H1 (cell line): ENCODE measurements at regions not wholly inside any gene's neighbourhood (a gene's known extent, or its start where the extent isn't known, plus 50 kb on each side); places are given as distances from the start of the nearest gene placed in this dataset.

ENCODE experiments used
- CTCF ChIA-PET: fragments of 300-600 bp; sonication (Branson Sonifier 250); formaldehyde crosslinking; loops from one replicate; lab custom pipeline; 2021; ENCODE audit not compliant: partially characterized antibody; lab: Charles Lee
- POLR2A ChIA-PET: fragments of 300-600 bp; sonication (Branson Sonifier 250); formaldehyde crosslinking; loops from one replicate; lab custom pipeline; 2021; ENCODE audit warnings: inconsistent platforms; ENCODE audit not compliant: partially characterized antibody; lab: Charles Lee
- DNase-seq, 2 experiments: peaks; one replicate each; pipeline versions ENCODE4 v3.0.0 to v3.0.0-alpha.2; 2010 to 2022; ENCODE audit warnings: low spot score in 2 of 2, low read depth in 1 of 2, mixed read lengths in 1 of 2
- FAIRE-seq: peaks from 2 replicates; lab custom pipeline; 2011; peaks lifted over from hg19 to GRCh38; lab: Jason Lieb, UNC
- H2AFZ ChIP-seq: 2 replicates; pipeline ENCODE4 v1.8.1; 2012; ENCODE audit warnings: low read length, inconsistent platforms
- H2AK5ac ChIP-seq: 2 replicates; pipeline ENCODE4 v1.6.1; 2013; ENCODE audit warnings: low read depth, low read length
- H2BK120ac ChIP-seq: replicated peaks from 2 replicates; pipeline ENCODE3; 2013; ENCODE audit warnings: low read depth, low read length, inconsistent platforms
- H2BK12ac ChIP-seq: 2 replicates; pipeline ENCODE4 v1.6.1; 2013; ENCODE audit warnings: low read depth, low read length
- H2BK15ac ChIP-seq: 2 replicates; pipeline ENCODE4 v1.6.1; 2013; ENCODE audit warnings: low read length
- H2BK20ac ChIP-seq: 2 replicates; pipeline ENCODE4 v1.6.1; 2013; ENCODE audit warnings: low read length
- H2BK5ac ChIP-seq: 2 replicates; pipeline ENCODE4 v1.6.1; 2013; ENCODE audit warnings: low read depth, low read length
- H3K14ac ChIP-seq: 2 replicates; pipeline ENCODE4 v1.6.1; 2013; ENCODE audit warnings: inconsistent platforms; ENCODE audit not compliant: insufficient read length
- H3K18ac ChIP-seq: 2 replicates; pipeline ENCODE4 v1.6.1; 2013; ENCODE audit warnings: low read length; ENCODE audit errors: extremely low read depth
- H3K23ac ChIP-seq: 2 replicates; pipeline ENCODE4 v1.6.1; 2013; ENCODE audit warnings: inconsistent platforms; ENCODE audit not compliant: insufficient read length
- H3K23me2 ChIP-seq: 2 replicates; pipeline ENCODE4 v1.6.1; 2013; ENCODE audit warnings: low read depth, low read length
- H3K27ac ChIP-seq: 2 replicates; pipeline ENCODE4 v1.6.1; 2011; ENCODE audit warnings: low read depth, low read length, inconsistent platforms
- H3K27me3 ChIP-seq, 4 experiments: replicated peaks in 1 of 4; 1 replicate in 1 of 4; 2 replicates in 3 of 4; pipeline versions ENCODE4 v1.6.1 to v1.8.1; 2011 to 2013; ENCODE audit warnings: low read length in 3 of 4, mild to moderate bottlenecking in 3 of 4, inconsistent platforms in 2 of 4, mixed read lengths in 2 of 4, moderate library complexity in 1 of 4; ENCODE audit not compliant: control insufficient read depth in 3 of 4, insufficient read depth in 3 of 4; ENCODE audit errors: extremely low read depth in 1 of 4
- H3K36me3 ChIP-seq, 4 experiments: 2 replicates each; pipeline versions ENCODE4 v1.6.1 to v1.8.1; 2011 to 2013; ENCODE audit warnings: mild to moderate bottlenecking in 4 of 4, low read length in 3 of 4, moderate library complexity in 2 of 4, control low read depth in 1 of 4, inconsistent platforms in 1 of 4; ENCODE audit not compliant: insufficient read depth in 4 of 4, control insufficient read depth in 2 of 4
- H3K4ac ChIP-seq: replicated peaks from 2 replicates; pipeline ENCODE3; 2013; ENCODE audit warnings: low read length, low read depth, mixed read lengths, inconsistent platforms; ENCODE audit not compliant: insufficient read length
- H3K4me1 ChIP-seq, 4 experiments: replicated peaks in 1 of 4; 1 replicate in 1 of 4; 2 replicates in 3 of 4; pipeline versions ENCODE4 v1.6.1 to v1.8.1; 2011 to 2013; ENCODE audit warnings: low read length in 3 of 4, inconsistent platforms in 2 of 4, mixed read lengths in 1 of 4; ENCODE audit not compliant: insufficient read depth in 4 of 4, control insufficient read depth in 3 of 4
- H3K4me2 ChIP-seq, 2 experiments: 2 replicates each; pipeline versions ENCODE4 v1.6.1 to v1.8.1; 2011 to 2013; ENCODE audit warnings: low read depth in 2 of 2, low read length in 2 of 2, control low read depth in 1 of 2, inconsistent platforms in 1 of 2, mild to moderate bottlenecking in 1 of 2; ENCODE audit not compliant: insufficient read depth in 1 of 2
- H3K4me3 ChIP-seq, 4 experiments: fragments of 200-600, 300-600 bp in 1 of 4; sonication (generic), shearing (Covaris generic), sonication (Bioruptor Twin) in 1 of 4; 2 replicates each; pipeline versions ENCODE4 v1.5.1 to v1.8.1; 2011 to 2016; ENCODE audit warnings: low read length in 4 of 4, low read depth in 3 of 4, control low read depth in 2 of 4, inconsistent platforms in 2 of 4, mild to moderate bottlenecking in 2 of 4, mixed read lengths in 1 of 4, moderate library complexity in 1 of 4; ENCODE audit not compliant: insufficient read depth in 2 of 4; ENCODE audit errors: extremely low read depth in 1 of 4
- H3K56ac ChIP-seq: replicated peaks from 2 replicates; pipeline ENCODE3; 2013; ENCODE audit warnings: low read depth, mild to moderate bottlenecking, mixed read lengths, low read length, inconsistent platforms; ENCODE audit not compliant: insufficient read length
- H3K79me1 ChIP-seq: 2 replicates; pipeline ENCODE4 v1.6.1; 2013; ENCODE audit warnings: low read depth, low read length, control low read depth
- H3K79me2 ChIP-seq, 2 experiments: 2 replicates each; pipeline versions ENCODE4 v1.6.1 to v1.8.1; 2012 to 2013; ENCODE audit warnings: low read length in 2 of 2, mild to moderate bottlenecking in 2 of 2, inconsistent platforms in 1 of 2; ENCODE audit not compliant: insufficient read depth in 2 of 2, control insufficient read depth in 1 of 2
- H3K9ac ChIP-seq, 4 experiments: replicated peaks in 1 of 4; 1 replicate in 1 of 4; 2 replicates in 3 of 4; pipeline versions ENCODE4 v1.6.1 to v1.8.1; 2011 to 2013; ENCODE audit warnings: low read depth in 3 of 4, low read length in 3 of 4, control low read depth in 2 of 4, mild to moderate bottlenecking in 2 of 4, moderate library complexity in 2 of 4, inconsistent platforms in 1 of 4; ENCODE audit errors: extremely low read depth in 1 of 4
- H3K9me3 ChIP-seq, 2 experiments: 2 replicates each; pipeline versions ENCODE4 v1.6.1 to v1.8.1; 2012 to 2013; ENCODE audit warnings: mild to moderate bottlenecking in 2 of 2, moderate library complexity in 2 of 2, control low read depth in 1 of 2, inconsistent platforms in 1 of 2, low read depth in 1 of 2, low read length in 1 of 2, mixed read lengths in 1 of 2; ENCODE audit not compliant: insufficient read depth in 2 of 2
- H4K20me1 ChIP-seq, 2 experiments: replicated peaks in 1 of 2; 2 replicates each; pipeline versions ENCODE3 to v1.8.1; 2011 to 2013; ENCODE audit warnings: inconsistent platforms in 2 of 2, low read length in 2 of 2, mild to moderate bottlenecking in 1 of 2; ENCODE audit not compliant: insufficient read depth in 2 of 2, control insufficient read depth in 1 of 2
- H4K5ac ChIP-seq: 2 replicates; pipeline ENCODE4 v1.6.1; 2013; ENCODE audit warnings: low read length, low read depth, mixed read lengths, inconsistent platforms; ENCODE audit not compliant: insufficient read length
- H4K8ac ChIP-seq: 2 replicates; pipeline ENCODE4 v1.8.0; 2013; ENCODE audit warnings: mild to moderate bottlenecking, moderate library complexity, low read length, inconsistent platforms; ENCODE audit not compliant: insufficient read depth; ENCODE audit errors: extremely low read depth
- H4K91ac ChIP-seq: replicated peaks from 2 replicates; pipeline ENCODE3; 2013; ENCODE audit warnings: low read length, mixed read lengths, inconsistent platforms; ENCODE audit not compliant: insufficient read length
- BACH1 ChIP-seq: IDR thresholded peaks from 2 replicates; pipeline ENCODE4 v1.6.1; 2012; ENCODE audit warnings: low read length, improper control_type of control experiment
- KDM4A ChIP-seq: IDR thresholded peaks from one replicate; pipeline ENCODE4 v1.7.1; 2012; ENCODE audit warnings: low read depth, mild to moderate bottlenecking, moderate library complexity, low read length, inconsistent platforms; ENCODE audit not compliant: severe bottlenecking
- SRF ChIP-seq: IDR thresholded peaks from 2 replicates; pipeline ENCODE4 v1.6.1; 2011; ENCODE audit warnings: mild to moderate bottlenecking, low read depth, low read length, moderate library complexity
- WGBS, 2 experiments: shearing (Covaris generic) in 1 of 2; methylation state at CpG; one replicate each; pipeline versions ENCODE4 v1.1.6 to v1.1.7; 2013 to 2015; ENCODE audit warnings: low lambda C conversion rate in 2 of 2, mixed read lengths in 2 of 2, inconsistent platforms in 1 of 2, low coverage in 1 of 2, missing lambda C conversion rate in 1 of 2; ENCODE audit not compliant: insufficient replicate concordance in 2 of 2, insufficient coverage in 1 of 2, insufficient read length in 1 of 2; ENCODE audit errors: extremely low coverage in 1 of 2, missing lambda C conversion rate in 1 of 2; 5-methylcytosine and 5-hydroxymethylcytosine counted together

DNA sequence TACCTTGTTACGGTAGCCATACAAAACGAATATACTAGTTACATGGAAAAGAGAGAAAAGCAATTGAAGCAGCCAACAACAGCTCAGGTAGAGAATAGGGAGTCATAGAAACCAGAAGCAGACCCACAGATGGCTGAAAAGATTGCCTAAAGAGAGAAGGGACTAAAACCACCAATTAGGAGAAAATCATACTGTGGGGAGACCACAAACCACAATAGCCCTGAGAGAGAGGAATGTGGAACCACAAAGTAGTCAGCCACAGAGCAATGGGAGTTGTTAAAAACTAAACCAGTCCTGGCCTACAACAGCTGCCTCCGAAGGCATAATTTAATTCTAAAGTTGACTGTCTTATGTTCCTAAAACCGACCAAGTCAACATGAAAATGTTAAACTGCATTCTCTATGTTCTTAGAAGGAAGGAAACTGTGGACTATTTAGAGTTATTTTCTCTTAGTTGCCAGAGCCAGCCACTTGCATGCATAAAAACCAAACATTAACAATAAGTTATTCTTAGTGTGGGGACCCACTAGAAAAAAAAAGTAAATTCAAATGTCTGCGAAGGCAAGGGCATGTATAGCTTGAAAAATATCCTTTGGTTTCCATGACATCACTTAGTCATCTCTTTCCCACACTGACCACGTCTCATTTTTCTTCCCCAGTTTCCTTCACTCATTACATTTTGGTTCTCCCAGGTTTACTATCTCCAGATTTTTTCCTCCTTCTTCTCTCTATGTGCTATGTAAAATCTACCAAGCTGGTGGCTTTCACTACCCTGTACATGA, 398.1 kb downstream of the NOVA1 start:
- no peak overlapping the region for H4K8ac ChIP-seq
- H3K4me3 ChIP-seq = no peak overlapping the region
- H3K79me2 ChIP-seq = no peaks in the 10 kb centered on the region
- WGBS, 2 experiments = 89% methylated on average over 6 of the region's 6 CpGs; no CpG with 5 or more reads in 1 of the 2 experiments
- no peak overlapping the region for H2BK120ac ChIP-seq
- DNase-seq (no peak), FAIRE-seq (no peak)
- no peak overlapping the region for H3K27ac ChIP-seq
- no peak overlapping the region for H2AFZ ChIP-seq
- no peaks in the 10 kb centered on the region for H3K36me3 ChIP-seq
- H4K91ac ChIP-seq = no peak overlapping the region
- no peaks in the 10 kb centered on the region for H3K23me2 ChIP-seq
- H3K14ac ChIP-seq = no peak overlapping the region
- no peak overlapping the region for H3K9ac ChIP-seq
- peaks cover 0 to 12% (median 2%) of the 10 kb centered on the region in 4 experiments; a peak in 2 of 7 replicates for H3K27me3 ChIP-seq
- H3K79me1 ChIP-seq = no peaks in the 10 kb centered on the region
- H3K23ac ChIP-seq = no peak overlapping the region
- H3K4me2 ChIP-seq = no peak overlapping the region
- ChIA-PET POLR2A (no interaction called here), CTCF (interaction anchor here (0.7 to 1.1 kb wide), 3 partner anchors 66 to 793 kb away, joined by 3 to 4 read pairs (median 3); no protein-coding TSS in a partner anchor)
- H2BK20ac ChIP-seq = no peak overlapping the region
- H2BK15ac ChIP-seq = no peak overlapping the region
- no peak overlapping the region for H3K56ac ChIP-seq
- H3K9me3 ChIP-seq = no peaks in the 10 kb centered on the region
- H3K4me1 ChIP-seq = no peaks in the 10 kb centered on the region
- no peak overlapping the region for H3K18ac ChIP-seq
- no peak overlapping the region for H2BK5ac ChIP-seq
- H4K5ac ChIP-seq = no peak overlapping the region
- no peak overlapping the region for H2AK5ac ChIP-seq
- H3K4ac ChIP-seq = no peak overlapping the region
- no peaks in the 10 kb centered on the region for H4K20me1 ChIP-seq
- no peak overlapping the region for H2BK12ac ChIP-seq
- TF ChIP-seq SRF (no peak), KDM4A (no peak), BACH1 (no peak)
